ENCODE measurements at regions not wholly inside any gene's neighbourhood (a gene's known extent, or its start where the extent isn't known, plus 50 kb on each side); places are given as distances from the start of the nearest gene placed in this dataset.

GRCh38 chr1:38541223-38541622, 318.3 kb downstream of the RRAGC start:
- H3K27ac Mint-ChIP-seq: no peak overlapping the region
- H3K9me3 Mint-ChIP-seq: no peaks in the 10 kb centered on the region
- no peaks in the 10 kb centered on the region for H3K36me3 Mint-ChIP-seq (ENCODE audit: low read depth)
- DNase-seq: no peak
- ChIA-PET POLR2A (no interaction called here), CTCF (interaction anchor here (1.2 to 2.2 kb wide), 2 partner anchors 8 to 14 kb away, joined by 3 to 8 read pairs; no protein-coding TSS in a partner anchor)
- H3K4me3 Mint-ChIP-seq: no peak overlapping the region
- H3K4me1 Mint-ChIP-seq: no peaks in the 10 kb centered on the region
- peaks cover 35% of the 10 kb centered on the region for H3K27me3 Mint-ChIP-seq

GRCh38 chr1:38539931-38540330, 319.6 kb downstream of the RRAGC start:
- ChIA-PET POLR2A (no interaction called here), CTCF (interaction anchor here (0.7 to 1.3 kb wide), 2 partner anchors 12 to 279 kb away, joined by 3 read pairs; no protein-coding TSS in a partner anchor)
- Mint-ChIP-seq H3K9me3 (no peaks in the 10 kb centered on the region), H3K36me3 (ENCODE audit: low read depth) (no peaks in the 10 kb centered on the region), H3K4me1 (no peaks in the 10 kb centered on the region), H3K4me3 (no peak overlapping the region), H3K27ac (no peak overlapping the region), H3K27me3 (peaks cover 34% of the 10 kb centered on the region)
- DNase-seq: no peak

- Mint-ChIP-seq H3K27ac (no peak overlapping the region), H3K4me3 (no peak overlapping the region), H3K4me1 (peaks cover 3% of the 10 kb centered on the region), H3K27me3 (peaks cover 34% of the 10 kb centered on the region), H3K36me3 (ENCODE audit: low read depth) (no peaks in the 10 kb centered on the region), H3K9me3 (no peaks in the 10 kb centered on the region)
- CTCF ChIA-PET: no interaction called here
- DNase-seq: no peak
- POLR2A ChIA-PET: no interaction called here
These were observed 320.7 kb downstream of the RRAGC start for GRCh38 chr1:38538834-38539233.

GRCh38 chr1:38536089-38536488, 323.5 kb downstream of the RRAGC start:
- CTCF ChIA-PET: interaction anchor here (0.9 kb wide), 1 partner anchor 45 kb away, joined by 3 read pairs; no protein-coding TSS in a partner anchor

GRCh38 chr1:38534473-38534823, 325.1 kb downstream of the RRAGC start:
- peaks cover 3% of the 10 kb centered on the region for H3K36me3 Mint-ChIP-seq (ENCODE audit: low read depth)
- ChIA-PET POLR2A (no interaction called here), CTCF (no interaction called here)
- H3K27me3 Mint-ChIP-seq: peaks cover 15% of the 10 kb centered on the region
- no peak overlapping the region for H3K27ac Mint-ChIP-seq
- H3K4me1 Mint-ChIP-seq: peaks cover 6% of the 10 kb centered on the region
- no peak overlapping the region for H3K4me3 Mint-ChIP-seq
- no peak for DNase-seq
- H3K9me3 Mint-ChIP-seq: peaks cover 4% of the 10 kb centered on the region

More at GRCh38 chr1:38536089-38536488, 323.5 kb downstream of the RRAGC start:
- peaks cover 6% of the 10 kb centered on the region for H3K4me1 Mint-ChIP-seq
- no peaks in the 10 kb centered on the region for H3K9me3 Mint-ChIP-seq
- no peak for DNase-seq
- H3K27me3 Mint-ChIP-seq: peaks cover 28% of the 10 kb centered on the region
- H3K36me3 Mint-ChIP-seq (ENCODE audit: low read depth): no peaks in the 10 kb centered on the region
- POLR2A ChIA-PET: no interaction called here
- H3K4me3 Mint-ChIP-seq: no peak overlapping the region
- H3K27ac Mint-ChIP-seq: no peak overlapping the region

GRCh38 chr1:38533772-38534472, 325.6 kb downstream of the RRAGC start:
- ChIA-PET POLR2A (no interaction called here), CTCF (interaction anchor here (0.5 to 1.2 kb wide), 2 partner anchors 13 to 1027 kb away, joined by 3 read pairs; no protein-coding TSS in a partner anchor)
- Mint-ChIP-seq H3K36me3 (ENCODE audit: low read depth) (peaks cover 3% of the 10 kb centered on the region), H3K4me1 (peaks cover 6% of the 10 kb centered on the region), H3K9me3 (peaks cover 4% of the 10 kb centered on the region), H3K4me3 (no peak overlapping the region), H3K27me3 (peaks cover 14% of the 10 kb centered on the region), H3K27ac (no peak overlapping the region)
- DNase-seq: no peak

- POLR2A ChIA-PET: no interaction called here
- no peak overlapping the region for H3K27ac Mint-ChIP-seq
- H3K36me3 Mint-ChIP-seq (ENCODE audit: low read depth): peaks cover 5% of the 10 kb centered on the region
- CTCF ChIA-PET: no interaction called here
- peaks cover 25% of the 10 kb centered on the region for H3K4me1 Mint-ChIP-seq
- H3K27me3 Mint-ChIP-seq: no peaks in the 10 kb centered on the region
- DNase-seq: no peak
- H3K9me3 Mint-ChIP-seq: peaks cover 9% of the 10 kb centered on the region
- no peak overlapping the region for H3K4me3 Mint-ChIP-seq
These were observed 328.6 kb downstream of the RRAGC start for GRCh38 chr1:38530957-38531356.

GRCh38 chr1:38529946-38530345, 329.6 kb downstream of the RRAGC start:
- H3K27ac Mint-ChIP-seq: no peak overlapping the region
- peaks cover 5% of the 10 kb centered on the region for H3K36me3 Mint-ChIP-seq (ENCODE audit: low read depth)
- ChIA-PET CTCF (no interaction called here), POLR2A (no interaction called here)
- peaks cover 25% of the 10 kb centered on the region for H3K4me1 Mint-ChIP-seq
- H3K9me3 Mint-ChIP-seq: peaks cover 9% of the 10 kb centered on the region
- H3K4me3 Mint-ChIP-seq: no peak overlapping the region
- DNase-seq: no peak
- H3K27me3 Mint-ChIP-seq: no peaks in the 10 kb centered on the region

GRCh38 chr1:38529391-38529790, 330.2 kb downstream of the RRAGC start:
- H3K27ac Mint-ChIP-seq: no peak overlapping the region
- H3K27me3 Mint-ChIP-seq: peaks cover under 1% of the 10 kb centered on the region
- H3K4me1 Mint-ChIP-seq: peaks cover 25% of the 10 kb centered on the region
- H3K36me3 Mint-ChIP-seq (ENCODE audit: low read depth): peaks cover 5% of the 10 kb centered on the region
- CTCF ChIA-PET: no interaction called here
- no peak for DNase-seq
- H3K4me3 Mint-ChIP-seq: no peak overlapping the region
- H3K9me3 Mint-ChIP-seq: peaks cover 9% of the 10 kb centered on the region
- POLR2A ChIA-PET: no interaction called here

- Mint-ChIP-seq H3K27me3 (peaks cover 7% of the 10 kb centered on the region), H3K9me3 (peaks cover 9% of the 10 kb centered on the region), H3K4me1 (peaks cover 20% of the 10 kb centered on the region), H3K36me3 (ENCODE audit: low read depth) (peaks cover 5% of the 10 kb centered on the region), H3K27ac (peak overlapping the region; percentile 21), H3K4me3 (no peak overlapping the region)
- POLR2A ChIA-PET: interaction anchor here (0.6 kb wide), 1 partner anchor 30 kb away, joined by 8 read pairs; no protein-coding TSS in a partner anchor
- CTCF ChIA-PET: interaction anchor here (1.0 to 2.5 kb wide), 3 partner anchors 13 to 30 kb away, joined by 3 to 8 read pairs (median 8); no protein-coding TSS in a partner anchor
- no peak for DNase-seq
These were observed 330.9 kb downstream of the RRAGC start for GRCh38 chr1:38528623-38529022.

- CTCF ChIA-PET: interaction anchor here (1.0 to 2.5 kb wide), 5 partner anchors 14 to 59 kb away, joined by 3 to 8 read pairs (median 3); no protein-coding TSS in a partner anchor
- Mint-ChIP-seq H3K36me3 (ENCODE audit: low read depth) (peaks cover 5% of the 10 kb centered on the region), H3K27me3 (peaks cover 13% of the 10 kb centered on the region), H3K9me3 (peaks cover 9% of the 10 kb centered on the region), H3K27ac (peak overlapping the region; percentile 81), H3K4me3 (peak overlapping the region; percentile 17), H3K4me1 (peaks cover 18% of the 10 kb centered on the region)
- peak; percentile 82 for DNase-seq
- POLR2A ChIA-PET: no interaction called here
These were observed 332.1 kb downstream of the RRAGC start for GRCh38 chr1:38527373-38527966.

GRCh38 chr1:38526046-38526445, 333.5 kb downstream of the RRAGC start:
- Mint-ChIP-seq H3K4me1 (peaks cover 18% of the 10 kb centered on the region), H3K9me3 (peaks cover 9% of the 10 kb centered on the region), H3K27me3 (peaks cover 16% of the 10 kb centered on the region), H3K4me3 (no peak overlapping the region), H3K36me3 (ENCODE audit: low read depth) (peaks cover 5% of the 10 kb centered on the region), H3K27ac (no peak overlapping the region)
- ChIA-PET CTCF (no interaction called here), POLR2A (no interaction called here)
- no peak for DNase-seq

- DNase-seq: no peak
- Mint-ChIP-seq H3K36me3 (ENCODE audit: low read depth) (peaks cover 2% of the 10 kb centered on the region), H3K27ac (no peak overlapping the region), H3K4me1 (peaks cover 18% of the 10 kb centered on the region), H3K4me3 (no peak overlapping the region), H3K27me3 (peaks cover 17% of the 10 kb centered on the region), H3K9me3 (peaks cover 5% of the 10 kb centered on the region)
- CTCF ChIA-PET: no interaction called here
- POLR2A ChIA-PET: no interaction called here
These were observed 334.1 kb downstream of the RRAGC start for GRCh38 chr1:38525343-38526043.

Measured in activated CD4-positive, alpha-beta T cell treated with anti-CD3 and anti-CD28 coated beads, Interleukin-2, amount 10 ng/mL, durations not matched to agents 7 days and 5 days (primary cell).